Mesenchymal stem cell (in vitro differentiated cells and primary cell): ENCODE measurements at regions not wholly inside any gene's neighbourhood (a gene's known extent, or its start where the extent isn't known, plus 50 kb on each side); places are given as distances from the start of the nearest gene placed in this dataset.

Source experiments
- DNase-seq: peaks from one replicate; pipeline ENCODE4 v3.0.0-alpha.2; 2013
- H2AFZ ChIP-seq: one replicate; pipeline ENCODE4 v1.6.1; 2013; ENCODE audit warnings: low read depth, mild to moderate bottlenecking, control low read depth, inconsistent platforms, low read length, moderate library complexity
- H2AK5ac ChIP-seq: 2 replicates; pipeline ENCODE4 v1.6.1; 2013; ENCODE audit warnings: low read length, moderate library complexity, mild to moderate bottlenecking, inconsistent platforms; ENCODE audit not compliant: severe bottlenecking
- H2BK120ac ChIP-seq: one replicate; pipeline ENCODE4 v1.6.1; 2013; ENCODE audit warnings: low read depth, mild to moderate bottlenecking, inconsistent platforms, low read length, moderate library complexity
- H2BK12ac ChIP-seq, 2 experiments: one replicate each; pipeline ENCODE4 v1.6.1; 2013; ENCODE audit warnings: inconsistent platforms in 2 of 2, low read length in 2 of 2, mild to moderate bottlenecking in 2 of 2, moderate library complexity in 2 of 2, control low read depth in 1 of 2
- H2BK15ac ChIP-seq: one replicate; pipeline ENCODE4 v1.6.1; 2013; ENCODE audit warnings: mild to moderate bottlenecking, low read depth, inconsistent platforms; ENCODE audit not compliant: poor library complexity, severe bottlenecking
- H2BK5ac ChIP-seq: 2 replicates; pipeline ENCODE4 v1.6.1; 2013; ENCODE audit warnings: low read depth, mild to moderate bottlenecking, low read length, control low read depth, inconsistent platforms; ENCODE audit not compliant: poor library complexity, severe bottlenecking
- H3K14ac ChIP-seq, 2 experiments: one replicate each; pipeline ENCODE4 v1.6.1; 2013; ENCODE audit warnings: inconsistent platforms in 2 of 2, low read length in 2 of 2, control low read depth in 1 of 2, mild to moderate bottlenecking in 1 of 2, moderate library complexity in 1 of 2
- H3K18ac ChIP-seq, 2 experiments: one replicate each; pipeline ENCODE4 v1.6.1; 2013; ENCODE audit warnings: inconsistent platforms in 2 of 2, low read length in 2 of 2, control low read depth in 1 of 2, low read depth in 1 of 2, mild to moderate bottlenecking in 1 of 2
- H3K23ac ChIP-seq, 2 experiments: one replicate each; pipeline ENCODE4 v1.6.1; 2013; ENCODE audit warnings: inconsistent platforms in 2 of 2, low read length in 2 of 2, mild to moderate bottlenecking in 2 of 2, moderate library complexity in 2 of 2, control low read depth in 1 of 2
- H3K27ac ChIP-seq: 2 replicates; pipeline ENCODE4 v1.5.1; 2013; ENCODE audit warnings: mild to moderate bottlenecking, moderate library complexity, low read length, control low read depth, inconsistent platforms; ENCODE audit not compliant: poor library complexity, severe bottlenecking
- H3K27me3 ChIP-seq, 2 experiments: 2 replicates each; pipeline versions ENCODE4 v1.6.1 to v1.7.0; 2013; ENCODE audit warnings: low read length in 2 of 2, mild to moderate bottlenecking in 2 of 2, moderate library complexity in 2 of 2, control low read depth in 1 of 2, inconsistent platforms in 1 of 2; ENCODE audit not compliant: control insufficient read depth in 1 of 2, insufficient read depth in 1 of 2
- H3K36me3 ChIP-seq, 2 experiments: 2 replicates each; pipeline versions ENCODE4 v1.6.1 to v1.7.0; 2013; ENCODE audit warnings: low read length in 2 of 2, control low read depth in 1 of 2, inconsistent platforms in 1 of 2, low read depth in 1 of 2, mild to moderate bottlenecking in 1 of 2; ENCODE audit not compliant: insufficient read depth in 2 of 2, control insufficient read depth in 1 of 2
- H3K4ac ChIP-seq, 2 experiments: one replicate each; pipeline ENCODE4 v1.6.1; 2013; ENCODE audit warnings: inconsistent platforms in 2 of 2, low read length in 2 of 2, mild to moderate bottlenecking in 2 of 2, moderate library complexity in 2 of 2, control low read depth in 1 of 2, low read depth in 1 of 2
- H3K4me1 ChIP-seq: 2 replicates; pipeline ENCODE4 v1.6.1; 2013; ENCODE audit warnings: low read depth, low read length, control low read depth; ENCODE audit not compliant: control insufficient read depth, insufficient read depth
- H3K4me2 ChIP-seq: 2 replicates; pipeline ENCODE4 v1.6.1; 2013; ENCODE audit warnings: low read length, mild to moderate bottlenecking, inconsistent platforms; ENCODE audit not compliant: poor library complexity, severe bottlenecking
- H3K4me3 ChIP-seq, 2 experiments: 2 replicates each; pipeline versions ENCODE4 v1.5.1 to v1.7.0; 2013; ENCODE audit warnings: low read length in 2 of 2, mild to moderate bottlenecking in 2 of 2, control low read depth in 1 of 2, low read depth in 1 of 2; ENCODE audit not compliant: insufficient read depth in 1 of 2
- H3K79me1 ChIP-seq: replicated peaks from 2 replicates; pipeline ENCODE4 v1.6.1; 2013; ENCODE audit warnings: mild to moderate bottlenecking, control low read depth, low read length, inconsistent platforms; ENCODE audit not compliant: poor library complexity, severe bottlenecking
- H3K9ac ChIP-seq: 2 replicates; pipeline ENCODE4 v1.7.0; 2013; ENCODE audit warnings: mild to moderate bottlenecking, low read length, moderate library complexity
- H3K9me3 ChIP-seq: 2 replicates; pipeline ENCODE4 v1.7.0; 2013; ENCODE audit warnings: mild to moderate bottlenecking, low read length; ENCODE audit not compliant: control insufficient read depth
- H4K8ac ChIP-seq: one replicate; pipeline ENCODE4 v1.6.1; 2013; ENCODE audit warnings: inconsistent platforms, mild to moderate bottlenecking, low read length, moderate library complexity
- H4K91ac ChIP-seq: one replicate; pipeline ENCODE4 v1.6.1; 2013; ENCODE audit warnings: mild to moderate bottlenecking, low read length, inconsistent platforms
- WGBS: methylation state at CpG from one replicate; pipeline ENCODE4 v1.1.7; 2013; ENCODE audit warnings: mixed read lengths; 5-methylcytosine and 5-hydroxymethylcytosine counted together

- Histone ChIP-seq H3K36me3 (no peaks in the 10 kb centered on the region), H4K91ac (no peak overlapping the region), H3K79me1 (no peaks in the 10 kb centered on the region), H2BK12ac (no peak overlapping the region), H3K18ac (no peak overlapping the region), H3K4me3 (no peak overlapping the region), H2BK120ac (no peak overlapping the region), H3K14ac (no peak overlapping the region), H3K9me3 (no peaks in the 10 kb centered on the region), H2BK15ac (no peak overlapping the region), H3K4me2 (no peak overlapping the region), H3K9ac (no peak overlapping the region), H3K27ac (no peak overlapping the region), H3K23ac (no peak overlapping the region), H2BK5ac (no peak overlapping the region), H2AK5ac (no peak overlapping the region), H4K8ac (no peak overlapping the region), H3K4ac (no peak overlapping the region), H3K4me1 (no peaks in the 10 kb centered on the region), H3K27me3 (peaks cover 5 to 13% of the 10 kb centered on the region in 2 experiments), H2AFZ (no peak overlapping the region)
- no peak for DNase-seq
- 63% methylated on average over 2 of the region's 5 CpGs for WGBS
Measured at GRCh38 chr14:94717808-94718207, 52.1 kb downstream of the GSC start.

- H3K4me2 ChIP-seq, result no peak overlapping the region
- H3K23ac ChIP-seq, result no peak overlapping the region
- WGBS, result 76% methylated on average over 1 of the region's 2 CpGs
- H3K18ac ChIP-seq, result no peak overlapping the region
- no peaks in the 10 kb centered on the region for H3K36me3 ChIP-seq
- H3K14ac ChIP-seq, result no peak overlapping the region
- H3K9ac ChIP-seq, result no peak overlapping the region
- H2BK12ac ChIP-seq, result no peak overlapping the region
- no peak overlapping the region for H2AK5ac ChIP-seq
- H4K91ac ChIP-seq, result no peak overlapping the region
- no peaks in the 10 kb centered on the region for H3K4me1 ChIP-seq
- no peak overlapping the region for H3K4ac ChIP-seq
- H2BK120ac ChIP-seq, result no peak overlapping the region
- H2BK15ac ChIP-seq, result no peak overlapping the region
- H3K27ac ChIP-seq, result no peak overlapping the region
- no peak overlapping the region for H2BK5ac ChIP-seq
- H3K4me3 ChIP-seq, result no peak overlapping the region
- DNase-seq, result no peak
- no peaks in the 10 kb centered on the region for H3K9me3 ChIP-seq
- peaks cover 5 to 18% of the 10 kb centered on the region in 2 experiments for H3K27me3 ChIP-seq
- H2AFZ ChIP-seq, result no peak overlapping the region
- no peak overlapping the region for H4K8ac ChIP-seq
- no peaks in the 10 kb centered on the region for H3K79me1 ChIP-seq
Measured at GRCh38 chr14:94716976-94717375, 52.9 kb downstream of the GSC start.

- Histone ChIP-seq H3K4me1 (no peaks in the 10 kb centered on the region), H2BK5ac (no peak overlapping the region), H3K4me2 (no peak overlapping the region), H3K18ac (no peak overlapping the region), H3K14ac (no peak overlapping the region), H3K27ac (no peak overlapping the region), H4K91ac (no peak overlapping the region), H3K23ac (no peak overlapping the region), H3K36me3 (no peaks in the 10 kb centered on the region), H3K9me3 (no peaks in the 10 kb centered on the region), H3K79me1 (no peaks in the 10 kb centered on the region), H2BK12ac (no peak overlapping the region), H2AK5ac (no peak overlapping the region), H3K9ac (no peak overlapping the region), H3K4ac (no peak overlapping the region), H3K27me3 (peaks cover 20 to 43% of the 10 kb centered on the region in 2 experiments), H2BK120ac (no peak overlapping the region), H4K8ac (no peak overlapping the region), H3K4me3 (no peak overlapping the region), H2AFZ (no peak overlapping the region), H2BK15ac (no peak overlapping the region)
- no peak for DNase-seq
- whole genome bisulfite sequencing, result 32% methylated on average over 13 of the region's 13 CpGs
Measured at GRCh38 chr14:94713115-94713514, 56.8 kb downstream of the GSC start.

GRCh38 chr14:94710731-94711130, 59.2 kb downstream of the GSC start:
- Histone ChIP-seq H3K36me3 (no peaks in the 10 kb centered on the region), H3K4ac (no peak overlapping the region), H4K8ac (no peak overlapping the region), H2BK12ac (no peak overlapping the region), H3K4me3 (no peak overlapping the region), H3K9me3 (no peaks in the 10 kb centered on the region), H2BK120ac (no peak overlapping the region), H2AFZ (no peak overlapping the region), H2BK5ac (no peak overlapping the region), H3K14ac (no peak overlapping the region), H3K27ac (no peak overlapping the region), H4K91ac (no peak overlapping the region), H3K4me2 (no peak overlapping the region), H3K23ac (no peak overlapping the region), H2AK5ac (no peak overlapping the region), H3K79me1 (no peaks in the 10 kb centered on the region), H2BK15ac (no peak overlapping the region), H3K27me3 (peaks cover 30 to 62% of the 10 kb centered on the region in 2 experiments), H3K9ac (no peak overlapping the region), H3K4me1 (no peaks in the 10 kb centered on the region), H3K18ac (no peak overlapping the region)
- 85% methylated on average over 10 of the region's 10 CpGs for WGBS
- DNase-seq, result no peak
